ENCODE measurements at regions not wholly inside any gene's neighbourhood (a gene's known extent, or its start where the extent isn't known, plus 50 kb on each side); places are given as distances from the start of the nearest gene placed in this dataset.
"Not testable (repeated sequence)": the region's sequence is repeated elsewhere in the genome, so short reads cannot be mapped to it uniquely, and the experiment has no call there.

GRCh38 chr15:69924531-69924930 is 173.2 kb downstream of the TLE3 start:
- no peaks in the 10 kb centered on the region for H3K4me1 ChIP-seq (ENCODE audit: control insufficient read depth, insufficient read depth, low read depth, low read length)
- no peak overlapping the region for H3K4ac ChIP-seq (ENCODE audit: low read depth in 1 of 2, low read length in 2 of 2)
- 80% methylated on average over 1 of the region's 1 CpG for WGBS
- peaks cover 5 to 18% of the 10 kb centered on the region in 2 experiments for H3K27me3 ChIP-seq (ENCODE audit: control insufficient read depth in 1 of 2, insufficient read depth in 1 of 2, low read length in 2 of 2)
- no peaks in the 10 kb centered on the region for H3K36me3 ChIP-seq (ENCODE audit: control insufficient read depth in 1 of 2, insufficient read depth in 2 of 2, low read depth in 1 of 2, low read length in 2 of 2)
- H3K9ac ChIP-seq (ENCODE audit: low read length) = no peak overlapping the region
- H2AFZ ChIP-seq (ENCODE audit: low read depth, low read length) = no peak overlapping the region
- no peak overlapping the region for H4K8ac ChIP-seq (ENCODE audit: low read length)
- H2BK120ac ChIP-seq (ENCODE audit: low read depth, low read length) = no peak overlapping the region
- H3K9me3 ChIP-seq (ENCODE audit: control insufficient read depth, low read length) = peaks cover 70% of the 10 kb centered on the region
- H4K91ac ChIP-seq (ENCODE audit: low read length) = no peak overlapping the region
- H3K4me3 ChIP-seq (ENCODE audit: insufficient read depth in 1 of 2, low read depth in 1 of 2, low read length in 2 of 2) = peak overlapping the region in 1 of 2 experiments; percentile 7
- no peak overlapping the region for H2BK5ac ChIP-seq (ENCODE audit: low read depth, low read length, poor library complexity, severe bottlenecking)
- no peak overlapping the region for H3K23ac ChIP-seq (ENCODE audit: low read length in 2 of 2)
- H2BK15ac ChIP-seq (ENCODE audit: low read depth, poor library complexity, severe bottlenecking) = no peak overlapping the region
- no peak overlapping the region for H2BK12ac ChIP-seq (ENCODE audit: low read length in 2 of 2)
- DNase-seq = no peak
- H3K79me1 ChIP-seq (replicated peaks; ENCODE audit: low read length, poor library complexity, severe bottlenecking) = no peaks in the 10 kb centered on the region
- H3K14ac ChIP-seq (ENCODE audit: low read length in 2 of 2) = no peak overlapping the region
- no peak overlapping the region for H3K27ac ChIP-seq (ENCODE audit: low read length, poor library complexity, severe bottlenecking)
- no peak overlapping the region for H3K18ac ChIP-seq (ENCODE audit: low read depth in 1 of 2, low read length in 2 of 2)
- H2AK5ac ChIP-seq (ENCODE audit: low read length, severe bottlenecking) = no peak overlapping the region
- no peak overlapping the region for H3K4me2 ChIP-seq (ENCODE audit: low read length, poor library complexity, severe bottlenecking)

- Histone ChIP-seq H3K27me3 (ENCODE audit: control insufficient read depth in 1 of 2, insufficient read depth in 1 of 2, low read length in 2 of 2) (peaks cover 10 to 11% of the 10 kb centered on the region in 2 experiments), H3K23ac (ENCODE audit: low read length in 2 of 2) (no peak overlapping the region), H3K9me3 (ENCODE audit: control insufficient read depth, low read length) (peaks cover 76% of the 10 kb centered on the region), H2AK5ac (ENCODE audit: low read length, severe bottlenecking) (no peak overlapping the region), H3K9ac (ENCODE audit: low read length) (no peak overlapping the region), H3K18ac (ENCODE audit: low read depth in 1 of 2, low read length in 2 of 2) (no peak overlapping the region), H2AFZ (ENCODE audit: low read depth, low read length) (no peak overlapping the region), H3K4me3 (ENCODE audit: insufficient read depth in 1 of 2, low read depth in 1 of 2, low read length in 2 of 2) (no peak overlapping the region), H3K27ac (ENCODE audit: low read length, poor library complexity, severe bottlenecking) (no peak overlapping the region), H3K4ac (ENCODE audit: low read depth in 1 of 2, low read length in 2 of 2) (no peak overlapping the region), H3K14ac (ENCODE audit: low read length in 2 of 2) (no peak overlapping the region), H2BK120ac (ENCODE audit: low read depth, low read length) (no peak overlapping the region), H2BK12ac (ENCODE audit: low read length in 2 of 2) (no peak overlapping the region), H3K4me1 (ENCODE audit: control insufficient read depth, insufficient read depth, low read depth, low read length) (no peaks in the 10 kb centered on the region), H4K91ac (ENCODE audit: low read length) (no peak overlapping the region), H2BK15ac (ENCODE audit: low read depth, poor library complexity, severe bottlenecking) (no peak overlapping the region), H3K79me1 (replicated peaks; ENCODE audit: low read length, poor library complexity, severe bottlenecking) (no peaks in the 10 kb centered on the region), H3K4me2 (ENCODE audit: low read length, poor library complexity, severe bottlenecking) (no peak overlapping the region), H2BK5ac (ENCODE audit: low read depth, low read length, poor library complexity, severe bottlenecking) (no peak overlapping the region), H3K36me3 (ENCODE audit: control insufficient read depth in 1 of 2, insufficient read depth in 2 of 2, low read depth in 1 of 2, low read length in 2 of 2) (no peaks in the 10 kb centered on the region), H4K8ac (ENCODE audit: low read length) (no peak overlapping the region)
- 59% methylated on average over 1 of the region's 1 CpG for WGBS
- DNase-seq = peak; percentile 48
These were observed 171.7 kb downstream of the TLE3 start for GRCh38 chr15:69926006-69926405.

GRCh38 chr15:69926721-69927120 is 171.0 kb downstream of the TLE3 start:
- Histone ChIP-seq H2BK120ac (ENCODE audit: low read depth, low read length) (no peak overlapping the region), H2BK15ac (ENCODE audit: low read depth, poor library complexity, severe bottlenecking) (no peak overlapping the region), H3K79me1 (replicated peaks; ENCODE audit: low read length, poor library complexity, severe bottlenecking) (no peaks in the 10 kb centered on the region), H4K91ac (ENCODE audit: low read length) (no peak overlapping the region), H3K4me2 (ENCODE audit: low read length, poor library complexity, severe bottlenecking) (no peak overlapping the region), H2AK5ac (ENCODE audit: low read length, severe bottlenecking) (no peak overlapping the region), H4K8ac (ENCODE audit: low read length) (no peak overlapping the region), H2BK12ac (ENCODE audit: low read length in 2 of 2) (no peak overlapping the region), H3K27ac (ENCODE audit: low read length, poor library complexity, severe bottlenecking) (no peak overlapping the region), H3K4ac (ENCODE audit: low read depth in 1 of 2, low read length in 2 of 2) (no peak overlapping the region), H2AFZ (ENCODE audit: low read depth, low read length) (no peak overlapping the region), H3K23ac (ENCODE audit: low read length in 2 of 2) (no peak overlapping the region), H3K9me3 (ENCODE audit: control insufficient read depth, low read length) (peaks cover 69% of the 10 kb centered on the region), H2BK5ac (ENCODE audit: low read depth, low read length, poor library complexity, severe bottlenecking) (no peak overlapping the region), H3K4me3 (ENCODE audit: insufficient read depth in 1 of 2, low read depth in 1 of 2, low read length in 2 of 2) (no peak overlapping the region), H3K27me3 (ENCODE audit: control insufficient read depth in 1 of 2, insufficient read depth in 1 of 2, low read length in 2 of 2) (peaks cover 10 to 15% of the 10 kb centered on the region in 2 experiments), H3K14ac (ENCODE audit: low read length in 2 of 2) (no peak overlapping the region), H3K36me3 (ENCODE audit: control insufficient read depth in 1 of 2, insufficient read depth in 2 of 2, low read depth in 1 of 2, low read length in 2 of 2) (no peaks in the 10 kb centered on the region), H3K4me1 (ENCODE audit: control insufficient read depth, insufficient read depth, low read depth, low read length) (no peaks in the 10 kb centered on the region), H3K18ac (ENCODE audit: low read depth in 1 of 2, low read length in 2 of 2) (no peak overlapping the region), H3K9ac (ENCODE audit: low read length) (no peak overlapping the region)
- 100% methylated on average over 1 of the region's 1 CpG for WGBS
- no peak for DNase-seq

- not testable (repeated sequence) for H2BK120ac ChIP-seq (ENCODE audit: low read depth, low read length); H3K9ac ChIP-seq (ENCODE audit: low read length); H3K36me3 ChIP-seq (ENCODE audit: control insufficient read depth in 1 of 2, insufficient read depth in 2 of 2, low read depth in 1 of 2, low read length in 2 of 2); H3K4me2 ChIP-seq (ENCODE audit: low read length, poor library complexity, severe bottlenecking); H3K14ac ChIP-seq (ENCODE audit: low read length in 2 of 2); H2BK5ac ChIP-seq (ENCODE audit: low read depth, low read length, poor library complexity, severe bottlenecking); H3K27ac ChIP-seq (ENCODE audit: low read length, poor library complexity, severe bottlenecking); H3K4me1 ChIP-seq (ENCODE audit: control insufficient read depth, insufficient read depth, low read depth, low read length); H2BK15ac ChIP-seq (ENCODE audit: low read depth, poor library complexity, severe bottlenecking); H2AFZ ChIP-seq (ENCODE audit: low read depth, low read length); DNase-seq; H2BK12ac ChIP-seq (ENCODE audit: low read length in 2 of 2); H3K79me1 ChIP-seq (replicated peaks; ENCODE audit: low read length, poor library complexity, severe bottlenecking); H3K18ac ChIP-seq (ENCODE audit: low read depth in 1 of 2, low read length in 2 of 2); H3K4ac ChIP-seq (ENCODE audit: low read depth in 1 of 2, low read length in 2 of 2); H4K8ac ChIP-seq (ENCODE audit: low read length); H3K4me3 ChIP-seq (ENCODE audit: insufficient read depth in 1 of 2, low read depth in 1 of 2, low read length in 2 of 2); H2AK5ac ChIP-seq (ENCODE audit: low read length, severe bottlenecking); H3K23ac ChIP-seq (ENCODE audit: low read length in 2 of 2); H4K91ac ChIP-seq (ENCODE audit: low read length)
- peaks cover 27 to 33% of the 10 kb centered on the region in 2 experiments for H3K27me3 ChIP-seq (ENCODE audit: control insufficient read depth in 1 of 2, insufficient read depth in 1 of 2, low read length in 2 of 2)
- 83% methylated on average over 2 of the region's 2 CpGs for WGBS
- H3K9me3 ChIP-seq (ENCODE audit: control insufficient read depth, low read length) = peaks cover 58% of the 10 kb centered on the region
These were observed 168.8 kb downstream of the TLE3 start for GRCh38 chr15:69928890-69929289.
